Body of pancreas (tissue), 4 donors: ENCODE measurements at regions not wholly inside any gene's neighbourhood (a gene's known extent, or its start where the extent isn't known, plus 50 kb on each side); places are given as distances from the start of the nearest gene placed in this dataset.

Experiments used
- ATAC-seq: fragments of 150-250 bp; one replicate; pipeline ENCODE4 v1.9.1; 2016
- DNase-seq, 4 donors: peaks; one replicate each; pipeline ENCODE4 v3.0.0-alpha.2; 2019
- H3K27ac ChIP-seq, 4 donors: fragments of 200-600 bp; sonication (generic); 1 replicate in 3 of 4; 2 replicates in 1 of 4; pipeline versions ENCODE4 v1.5.1 to v1.6.1; 2016 to 2019; ENCODE audit warnings: mild to moderate bottlenecking in 1 of 4, mixed read lengths in 1 of 4, moderate library complexity in 1 of 4
- H3K27me3 ChIP-seq, 2 donors: fragments of 200-600 bp; sonication (generic); one replicate each; pipeline ENCODE4 v1.6.0; 2016; ENCODE audit warnings: mild to moderate bottlenecking in 1 of 2
- H3K36me3 ChIP-seq, 2 donors: fragments of 200-600 bp; sonication (generic); replicated peaks in 1 of 2; 2 replicates each; pipeline ENCODE4 v1.5.1; 2016; ENCODE audit warnings: low read depth in 2 of 2; ENCODE audit not compliant: insufficient read depth in 1 of 2
- H3K4me1 ChIP-seq: fragments of 200-600 bp; sonication (generic); one replicate; pipeline ENCODE4 v1.6.0; 2016
- H3K4me3 ChIP-seq, 2 donors: fragments of 200-600 bp; sonication (generic); 1 replicate in 1 of 2; 2 replicates in 1 of 2; pipeline ENCODE4 v1.5.1; 2016 to 2019
- H3K9me3 ChIP-seq, 3 donors: fragments of 200-600 bp; sonication (generic); 1 replicate in 2 of 3; 2 replicates in 1 of 3; pipeline ENCODE4 v1.5.1; 2016
- CTCF ChIP-seq, 7 experiments: fragments of 450-650 bp in 4 of 7; fragments of 200-600 bp in 3 of 7; sonication (generic) in 3 of 7; IDR thresholded peaks; one replicate each; pipeline ENCODE4 v1.5.1; 2016 to 2019; ENCODE audit warnings: antibody characterized with exemption in 7 of 7
- POLR2A ChIP-seq, 3 donors: fragments of 450-650 bp; IDR thresholded peaks; one replicate each; pipeline ENCODE4 v1.6.1; 2016; ENCODE audit warnings: antibody characterized with exemption in 3 of 3, mild to moderate bottlenecking in 2 of 3
- WGBS, 2 donors: methylation state at CpG; one replicate each; pipeline ENCODE4 v1.1.5; 2017; 5-methylcytosine and 5-hydroxymethylcytosine counted together
- intact Hi-C: fragments of 100-400 bp; cut with DNase I; formaldehyde crosslinking; loops from one replicate; pipeline ENCODE4 v1.15.1; 2023

- Histone ChIP-seq H3K27ac (no peak overlapping the region), H3K36me3 (no peaks in the 10 kb centered on the region), H3K4me1 (no peaks in the 10 kb centered on the region), H3K27me3 (no peaks in the 10 kb centered on the region), H3K4me3 (no peak overlapping the region), H3K9me3 (no peaks in the 10 kb centered on the region)
- ATAC-seq (no peak), DNase-seq (no peak)
- TF ChIP-seq CTCF (IDR thresholded peaks at IDR 0.05): no peak
- no peak for TF ChIP-seq POLR2A (IDR thresholded peaks at IDR 0.05)
- intact Hi-C loops: no loop called here
- 33 to 46% methylated on average over 4 of the region's 4 CpGs for WGBS, 2 donors
Observed at GRCh38 chr6:139990026-139990686, 615.7 kb upstream of the CITED2 start.

GRCh38 chr6:139988685-139989084 lies 614.2 kb upstream of the CITED2 start:
- Histone ChIP-seq H3K9me3 (no peaks in the 10 kb centered on the region), H3K27ac (no peak overlapping the region), H3K27me3 (no peaks in the 10 kb centered on the region), H3K36me3 (no peaks in the 10 kb centered on the region), H3K4me3 (no peak overlapping the region), H3K4me1 (no peaks in the 10 kb centered on the region)
- intact Hi-C loops: no loop called here
- no peak for DNase-seq
- no peak for ATAC-seq
- TF ChIP-seq CTCF (IDR thresholded peaks at IDR 0.05): no peak
- no peak for TF ChIP-seq POLR2A (IDR thresholded peaks at IDR 0.05)

- ATAC-seq: no peak
- no peak for TF ChIP-seq POLR2A (IDR thresholded peaks at IDR 0.05)
- TF ChIP-seq CTCF (IDR thresholded peaks at IDR 0.05): no peak
Observed at GRCh38 chr6:139987091-139987490, 612.6 kb upstream of the CITED2 start.

GRCh38 chr6:139985236-139985815 lies 610.9 kb upstream of the CITED2 start:
- no peak for DNase-seq
- no peak overlapping the region for H3K4me3 ChIP-seq
- no peak overlapping the region for H3K27ac ChIP-seq
- H3K9me3 ChIP-seq: no peaks in the 10 kb centered on the region
- ATAC-seq: no peak
- peaks cover 13% of the 10 kb centered on the region for H3K4me1 ChIP-seq
- H3K36me3 ChIP-seq: no peaks in the 10 kb centered on the region
- no peaks in the 10 kb centered on the region for H3K27me3 ChIP-seq
- intact Hi-C loops: no loop called here
- TF ChIP-seq CTCF (IDR thresholded peaks at IDR 0.05): no peak
- TF ChIP-seq POLR2A (IDR thresholded peaks at IDR 0.05): no peak

More at GRCh38 chr6:139987091-139987490, 612.6 kb upstream of the CITED2 start:
- Histone ChIP-seq H3K36me3 (no peaks in the 10 kb centered on the region), H3K27me3 (no peaks in the 10 kb centered on the region), H3K4me1 (peaks cover 9% of the 10 kb centered on the region), H3K27ac (no peak overlapping the region), H3K9me3 (no peaks in the 10 kb centered on the region), H3K4me3 (no peak overlapping the region)
- intact Hi-C loops: no loop called here
- no peak for DNase-seq

GRCh38 chr6:139984317-139984716 lies 609.9 kb upstream of the CITED2 start:
- ATAC-seq: no peak
- H3K27ac ChIP-seq: no peak overlapping the region
- H3K4me3 ChIP-seq: no peak overlapping the region
- no peaks in the 10 kb centered on the region for H3K36me3 ChIP-seq
- H3K27me3 ChIP-seq: no peaks in the 10 kb centered on the region
- TF ChIP-seq CTCF (IDR thresholded peaks at IDR 0.05): no peak
- TF ChIP-seq POLR2A (IDR thresholded peaks at IDR 0.05): no peak
- H3K9me3 ChIP-seq: no peaks in the 10 kb centered on the region
- no peak for DNase-seq
- 89 to 95% methylated on average over 6 of the region's 6 CpGs for WGBS, 2 donors
- intact Hi-C loops: no loop called here
- H3K4me1 ChIP-seq: peaks cover 13% of the 10 kb centered on the region
